ENCODE measurements at regions not wholly inside any gene's neighbourhood (a gene's known extent, or its start where the extent isn't known, plus 50 kb on each side); places are given as distances from the start of the nearest gene placed in this dataset.

- Histone ChIP-seq H3K27ac (ENCODE audit: low read depth, low read length) (peak overlapping the region; percentile 98), H2AFZ (ENCODE audit: low read length) (no peak overlapping the region), H3K4me1 (ENCODE audit: insufficient read depth, low read length) (peaks cover 78% of the 10 kb centered on the region), H3K79me2 (ENCODE audit: insufficient read depth, low read length) (peaks cover 99% of the 10 kb centered on the region), H3K27me3 (ENCODE audit: insufficient read depth, low read length) (no peaks in the 10 kb centered on the region), H3K36me3 (ENCODE audit: insufficient read depth, low read length) (peaks cover 49% of the 10 kb centered on the region), H4K20me1 (ENCODE audit: insufficient read depth, low read length) (peaks cover 76% of the 10 kb centered on the region), H3K9me3 (ENCODE audit: low read depth, low read length) (no peaks in the 10 kb centered on the region), H3K4me2 (ENCODE audit: insufficient read depth, low read length) (no peak overlapping the region), H3K4me3 (ENCODE audit: insufficient read depth, low read length) (no peak overlapping the region)
- TF ChIP-seq CTCF (IDR thresholded peaks at IDR 0.05; ENCODE audit: extremely low read depth, low read depth, low read length): no peak
- DNase-seq (ENCODE audit: insufficient read length, low spot score, missing footprints): peak; percentile 42
Observed at GRCh38 chr9:127556871-127557270, 55.2 kb upstream of the STXBP1 start.

- H4K20me1 ChIP-seq (ENCODE audit: insufficient read depth, low read length): peaks cover 74% of the 10 kb centered on the region
Observed at GRCh38 chr9:127557466-127557869, 54.6 kb upstream of the STXBP1 start.

GRCh38 chr9:127557998-127558546 lies 54.0 kb upstream of the STXBP1 start:
- Histone ChIP-seq H2AFZ (ENCODE audit: low read length) (no peak overlapping the region), H3K4me1 (ENCODE audit: insufficient read depth, low read length) (peaks cover 90% of the 10 kb centered on the region), H3K9me3 (ENCODE audit: low read depth, low read length) (no peaks in the 10 kb centered on the region), H4K20me1 (ENCODE audit: insufficient read depth, low read length) (peaks cover 75% of the 10 kb centered on the region), H3K4me2 (ENCODE audit: insufficient read depth, low read length) (peak overlapping the region; percentile 52), H3K27ac (ENCODE audit: low read depth, low read length) (peak overlapping the region; percentile 98), H3K79me2 (ENCODE audit: insufficient read depth, low read length) (peaks cover 96% of the 10 kb centered on the region), H3K27me3 (ENCODE audit: insufficient read depth, low read length) (no peaks in the 10 kb centered on the region), H3K36me3 (ENCODE audit: insufficient read depth, low read length) (peaks cover 53% of the 10 kb centered on the region), H3K4me3 (ENCODE audit: insufficient read depth, low read length) (no peak overlapping the region)
- DNase-seq (ENCODE audit: insufficient read length, low spot score, missing footprints): peak; percentile 53
- no peak for TF ChIP-seq CTCF (IDR thresholded peaks at IDR 0.05; ENCODE audit: extremely low read depth, low read depth, low read length)

More at GRCh38 chr9:127557466-127557869, 54.6 kb upstream of the STXBP1 start:
- peaks cover 98% of the 10 kb centered on the region for H3K79me2 ChIP-seq (ENCODE audit: insufficient read depth, low read length)
- peak; percentile 89 for DNase-seq (ENCODE audit: insufficient read length, low spot score, missing footprints)
- H3K4me1 ChIP-seq (ENCODE audit: insufficient read depth, low read length): peaks cover 84% of the 10 kb centered on the region
- no peaks in the 10 kb centered on the region for H3K9me3 ChIP-seq (ENCODE audit: low read depth, low read length)
- no peaks in the 10 kb centered on the region for H3K27me3 ChIP-seq (ENCODE audit: insufficient read depth, low read length)
- H3K36me3 ChIP-seq (ENCODE audit: insufficient read depth, low read length): peaks cover 51% of the 10 kb centered on the region
- no peak overlapping the region for H2AFZ ChIP-seq (ENCODE audit: low read length)
- no peak overlapping the region for H3K4me3 ChIP-seq (ENCODE audit: insufficient read depth, low read length)
- TF ChIP-seq CTCF (IDR thresholded peaks at IDR 0.05; ENCODE audit: extremely low read depth, low read depth, low read length): no peak
- H3K4me2 ChIP-seq (ENCODE audit: insufficient read depth, low read length): no peak overlapping the region
- H3K27ac ChIP-seq (ENCODE audit: low read depth, low read length): peak overlapping the region; percentile 98

GRCh38 chr9:127558581-127559246 lies 53.4 kb upstream of the STXBP1 start:
- H3K27me3 ChIP-seq (ENCODE audit: insufficient read depth, low read length): no peaks in the 10 kb centered on the region
- peaks cover 96% of the 10 kb centered on the region for H3K4me1 ChIP-seq (ENCODE audit: insufficient read depth, low read length)
- no peak overlapping the region for H3K4me3 ChIP-seq (ENCODE audit: insufficient read depth, low read length)
- no peak overlapping the region for H2AFZ ChIP-seq (ENCODE audit: low read length)
- peaks cover 50% of the 10 kb centered on the region for H3K36me3 ChIP-seq (ENCODE audit: insufficient read depth, low read length)
- no peaks in the 10 kb centered on the region for H3K9me3 ChIP-seq (ENCODE audit: low read depth, low read length)
- peak; percentile 83 for DNase-seq (ENCODE audit: insufficient read length, low spot score, missing footprints)
- no peak for TF ChIP-seq CTCF (IDR thresholded peaks at IDR 0.05; ENCODE audit: extremely low read depth, low read depth, low read length)
- H3K79me2 ChIP-seq (ENCODE audit: insufficient read depth, low read length): peaks cover 96% of the 10 kb centered on the region
- peak overlapping the region; percentile 98 for H3K27ac ChIP-seq (ENCODE audit: low read depth, low read length)
- H4K20me1 ChIP-seq (ENCODE audit: insufficient read depth, low read length): peaks cover 73% of the 10 kb centered on the region
- H3K4me2 ChIP-seq (ENCODE audit: insufficient read depth, low read length): peak overlapping the region; percentile 52
